HCT116 (cell line): ENCODE measurements at regions not wholly inside any gene's neighbourhood (a gene's known extent, or its start where the extent isn't known, plus 50 kb on each side); places are given as distances from the start of the nearest gene placed in this dataset.
A peak's percentile ranks its signal among the peaks of the same experiment; 100 is the strongest.

Experiments used
- ATAC-seq: fragments of 200-7000 bp; cut with Tn5 transposase; 2 replicates; pipeline ENCODE4 v1.9.1; 2020; ENCODE audit warnings: mild to moderate bottlenecking, moderate library complexity
- BruUV-seq: library from RNA; stranded (reverse); fragments of 400-500 nt; replicated peaks from 2 replicates; lab custom pipeline; 2021; lab: Mats Ljungman, UMichigan
- CTCF ChIA-PET: fragments of 300-600 bp; sonication (Branson Sonifier 250); formaldehyde crosslinking; loops from one replicate; lab custom pipeline; 2021; ENCODE audit warnings: antibody characterized with exemption; lab: Charles Lee
- POLR2A ChIA-PET: fragments of 300-600, 350-600 bp; sonication (Branson Sonifier 250); formaldehyde crosslinking; loops from one replicate; lab custom pipeline; 2021; ENCODE audit warnings: antibody characterized with exemption; lab: Charles Lee
- RAD21 ChIA-PET, 2 experiments: fragments of 300-600 bp; sonication (Branson Sonifier 250); formaldehyde crosslinking; loops; one replicate each; lab custom pipeline; 2023; ENCODE audit warnings: low total read pairs in 2 of 2; ENCODE audit not compliant: uncharacterized antibody in 2 of 2, unreplicated experiment in 2 of 2, low non-redundant PET in 1 of 2; lab: Charles Lee
- DNase-seq: peaks from one replicate; pipeline ENCODE4 v3.0.0-alpha.2; 2010; ENCODE audit warnings: low read depth, low spot score
- H2AFZ ChIP-seq: fragments of 200-600 bp; shearing (Covaris generic), sonication (generic); 2 replicates; pipeline ENCODE4 v1.6.1; 2017; ENCODE audit warnings: low read depth, mixed run types, mixed read lengths, antibody characterized with exemption, low read length; ENCODE audit not compliant: poor library complexity, severe bottlenecking
- H3K27ac ChIP-seq: 2 replicates; pipeline ENCODE4 v1.5.1; 2012; ENCODE audit warnings: low read depth, low read length
- H3K27me3 ChIP-seq: fragments of 200-600 bp; sonication (generic); 2 replicates; pipeline ENCODE4 v1.6.1; 2016; ENCODE audit warnings: mixed run types, low read length, mixed read lengths; ENCODE audit not compliant: insufficient read depth
- H3K36me3 ChIP-seq, 2 experiments: fragments of 200-500 bp in 1 of 2; fragments of 200-600 bp in 1 of 2; sonication (Bioruptor generic) in 1 of 2; sonication (generic) in 1 of 2; 2 replicates each; pipeline versions ENCODE4 v1.5.1 to v1.6.1; 2014 to 2016; ENCODE audit warnings: low read length in 2 of 2, inconsistent platforms in 1 of 2, mixed read lengths in 1 of 2, mixed run types in 1 of 2; ENCODE audit not compliant: insufficient read depth in 2 of 2, control insufficient read depth in 1 of 2
- H3K4me1 ChIP-seq, 2 experiments: fragments of 200-600 bp in 1 of 2; sonication (generic) in 1 of 2; 2 replicates each; pipeline versions ENCODE4 v1.5.1 to v1.6.1; 2012 to 2017; ENCODE audit warnings: low read length in 2 of 2, inconsistent platforms in 1 of 2, mild to moderate bottlenecking in 1 of 2, mixed read lengths in 1 of 2, mixed run types in 1 of 2, moderate library complexity in 1 of 2; ENCODE audit not compliant: insufficient read depth in 2 of 2, control insufficient read depth in 1 of 2
- H3K4me2 ChIP-seq: fragments of 200-600 bp; sonication (generic); 2 replicates; pipeline ENCODE4 v1.6.1; 2017; ENCODE audit warnings: mixed run types, low read length, mixed read lengths
- H3K4me3 ChIP-seq, 2 experiments: fragments of 200-600 bp in 1 of 2; sonication (generic) in 1 of 2; replicated peaks in 1 of 2; 2 replicates each; pipeline ENCODE4 v1.5.1; 2011 to 2016; ENCODE audit warnings: low read length in 2 of 2, control low read depth in 1 of 2, low read depth in 1 of 2, mild to moderate bottlenecking in 1 of 2, mixed read lengths in 1 of 2, mixed run types in 1 of 2
- H3K79me2 ChIP-seq: fragments of 200-600 bp; sonication (generic); 2 replicates; pipeline ENCODE4 v1.6.1; 2017; ENCODE audit warnings: mild to moderate bottlenecking, mixed run types, low read length, moderate library complexity, mixed read lengths; ENCODE audit not compliant: insufficient read depth
- H3K9ac ChIP-seq: fragments of 200-600 bp; sonication (generic); 2 replicates; pipeline ENCODE4 v1.6.1; 2016; ENCODE audit warnings: low read length, mixed read lengths
- H3K9me2 ChIP-seq: fragments of 200-600 bp; sonication (generic), shearing (Covaris generic); 2 replicates; pipeline ENCODE4 v1.6.1; 2017; ENCODE audit warnings: mixed run types, mild to moderate bottlenecking, moderate library complexity; ENCODE audit not compliant: insufficient read depth
- H3K9me3 ChIP-seq, 2 experiments: fragments of 200-500 bp in 1 of 2; fragments of 200-600 bp in 1 of 2; sonication (Bioruptor generic) in 1 of 2; sonication (generic) in 1 of 2; 2 replicates each; pipeline ENCODE4 v1.6.1; 2014 to 2017; ENCODE audit warnings: low read length in 2 of 2, mixed read lengths in 2 of 2, inconsistent platforms in 1 of 2, low read depth in 1 of 2, mild to moderate bottlenecking in 1 of 2, mixed run types in 1 of 2, moderate library complexity in 1 of 2; ENCODE audit not compliant: control insufficient read depth in 1 of 2, insufficient read depth in 1 of 2
- H4K20me1 ChIP-seq: fragments of 200-600 bp; sonication (generic), shearing (Covaris generic); 2 replicates; pipeline ENCODE4 v1.6.1; 2017; ENCODE audit warnings: mixed run types, mild to moderate bottlenecking, moderate library complexity; ENCODE audit not compliant: insufficient read depth
- ATF3 ChIP-seq: IDR thresholded peaks from 2 replicates; pipeline ENCODE4 v1.6.1; 2012
- CTCF ChIP-seq, 3 experiments: fragments of 200-600 bp in 1 of 3; sonication (generic) in 1 of 3; IDR thresholded peaks in 2 of 3; conservative IDR thresholded peaks in 1 of 3; 2 replicates each; pipeline ENCODE4 v1.5.1; 2012 to 2017; ENCODE audit warnings: low read depth in 2 of 3, low read length in 2 of 3, antibody characterized with exemption in 1 of 3, borderline replicate concordance in 1 of 3, control low read depth in 1 of 3, mild to moderate bottlenecking in 1 of 3, mixed read lengths in 1 of 3, mixed run types in 1 of 3, moderate library complexity in 1 of 3; ENCODE audit not compliant: insufficient read depth in 1 of 3
- EGR1 ChIP-seq: IDR thresholded peaks from 2 replicates; pipeline ENCODE4 v1.6.1; 2012; ENCODE audit warnings: low read depth
- ELF1 ChIP-seq: IDR thresholded peaks from 2 replicates; pipeline ENCODE4 v1.6.1; 2012; ENCODE audit warnings: low read depth, borderline replicate concordance
- EZH2 ChIP-seq: fragments of 200-600 bp; sonication (generic); IDR thresholded peaks from 2 replicates; pipeline ENCODE4 v1.6.1; 2017; ENCODE audit warnings: antibody characterized with exemption, mixed run types
- EZH2phosphoT487 ChIP-seq: fragments of 200-600 bp; IDR thresholded peaks from 2 replicates; pipeline ENCODE4 v1.6.1; 2018; ENCODE audit warnings: antibody characterized with exemption, borderline replicate concordance
- FOSL1 ChIP-seq: IDR thresholded peaks from 2 replicates; pipeline ENCODE4 v1.6.1; 2012; ENCODE audit warnings: low read depth
- JUND ChIP-seq: IDR thresholded peaks from 2 replicates; pipeline ENCODE4 v1.6.1; 2012
- POLR2A ChIP-seq: IDR thresholded peaks from 2 replicates; pipeline ENCODE4 v1.7.0; 2011; ENCODE audit warnings: borderline replicate concordance; ENCODE audit not compliant: insufficient read depth, insufficient read length; ENCODE audit errors: extremely low read depth
- RAD21 ChIP-seq: IDR thresholded peaks from 2 replicates; pipeline ENCODE4 v1.6.1; 2012; ENCODE audit warnings: low read depth, mild to moderate bottlenecking
- REST ChIP-seq: IDR thresholded peaks from 2 replicates; pipeline ENCODE4 v1.6.1; 2012; ENCODE audit warnings: low read depth
- SIN3A ChIP-seq: IDR thresholded peaks from 2 replicates; pipeline ENCODE4 v1.6.1; 2012; ENCODE audit warnings: low read depth
- SP1 ChIP-seq: IDR thresholded peaks from 2 replicates; pipeline ENCODE4 v1.6.1; 2012; ENCODE audit warnings: low read depth
- SRF ChIP-seq: IDR thresholded peaks from 2 replicates; pipeline ENCODE4 v1.6.1; 2012; ENCODE audit warnings: low read depth
- TCF7L2 ChIP-seq: IDR thresholded peaks from 2 replicates; pipeline ENCODE4 v1.7.0; 2011; ENCODE audit warnings: borderline replicate concordance, inconsistent platforms; ENCODE audit not compliant: insufficient read depth, insufficient read length; ENCODE audit errors: extremely low read depth
- YY1 ChIP-seq: IDR thresholded peaks from 2 replicates; pipeline ENCODE4 v1.6.1; 2011; ENCODE audit warnings: low read length, low read depth, moderate library complexity, mild to moderate bottlenecking; ENCODE audit not compliant: insufficient replicate concordance; ENCODE audit errors: extremely low read depth
- ZBTB33 ChIP-seq: IDR thresholded peaks from 2 replicates; pipeline ENCODE4 v1.6.1; 2011; ENCODE audit warnings: mild to moderate bottlenecking, low read length, moderate library complexity; ENCODE audit not compliant: insufficient replicate concordance; ENCODE audit errors: extremely low read depth
- ZFX ChIP-seq: fragments of 450-650 bp; IDR thresholded peaks from 2 replicates; pipeline ENCODE4 v1.6.1; 2017
- ZNF274 ChIP-seq: fragments of 200-500 bp; sonication (Bioruptor generic); IDR thresholded peaks from 2 replicates; pipeline ENCODE4 v1.6.1; 2014; ENCODE audit warnings: mild to moderate bottlenecking, low read depth, low read length, inconsistent platforms
- intact Hi-C: fragments of 100-400 bp; cut with micrococcal nuclease; formaldehyde crosslinking; loops from 2 replicates; pipeline ENCODE4 v1.10.0; 2022

GRCh38 chr3:42013691-42014457 is 52.0 kb upstream of the ULK4 start:
- Histone ChIP-seq H3K36me3 (no peaks in the 10 kb centered on the region), H4K20me1 (no peaks in the 10 kb centered on the region), H3K79me2 (peaks cover 49% of the 10 kb centered on the region), H3K9ac (peak overlapping the region; percentile 85), H3K9me3 (no peaks in the 10 kb centered on the region), H3K4me2 (peak overlapping the region; percentile 94), H3K4me1 (peaks cover 10 to 25% of the 10 kb centered on the region in 2 experiments; a peak in 3 of 4 replicates), H3K27me3 (no peaks in the 10 kb centered on the region), H3K9me2 (no peaks in the 10 kb centered on the region), H2AFZ (no peak overlapping the region), H3K27ac (peak overlapping the region; percentile 77; the same call in 1 of the 2 replicates), H3K4me3 (peak overlapping the region; percentile 65 to 81)
- ATAC-seq (peak; percentile 48), DNase-seq (no peak)
- RAD21 ChIA-PET = interaction anchor here in 1 of 2 experiments (1.1 kb wide), 1 partner anchor 86 kb away, joined by 3 read pairs; no protein-coding TSS in a partner anchor
- intact Hi-C loops = loop anchor here (5.0 kb wide), 1 partner anchor 68 kb away; no protein-coding TSS in a partner anchor
- BruUV-seq = no TSS peak
- CTCF ChIA-PET = no interaction called here
- POLR2A ChIA-PET = no interaction called here
- TF ChIP-seq TCF7L2 (no peak), EGR1 (no peak), CTCF (IDR thresholded peaks at IDR 0.05 in 2 of 3, conservative IDR thresholded peaks at IDR 0.05 in 1 of 3; ENCODE audit: borderline replicate concordance in 1 of 3, insufficient read depth in 1 of 3, low read depth in 2 of 3, low read length in 2 of 3) (no peak), ZBTB33 (no peak), ZNF274 (no peak), ELF1 (no peak), SP1 (no peak), POLR2A (peak; percentile 4), SRF (no peak), REST (no peak), SIN3A (no peak), RAD21 (peak; percentile 28; the same call in 1 of the 2 replicates), EZH2 (no peak), ZFX (peak; percentile 77), ATF3 (no peak), EZH2phosphoT487 (no peak), YY1 (no peak), FOSL1 (no peak), JUND (no peak)
